ENCODE measurements at regions not wholly inside any gene's neighbourhood (a gene's known extent, or its start where the extent isn't known, plus 50 kb on each side); places are given as distances from the start of the nearest gene placed in this dataset.
"Not testable (repeated sequence)": the region's sequence is repeated elsewhere in the genome, so short reads cannot be mapped to it uniquely, and the experiment has no call there.

DNA sequence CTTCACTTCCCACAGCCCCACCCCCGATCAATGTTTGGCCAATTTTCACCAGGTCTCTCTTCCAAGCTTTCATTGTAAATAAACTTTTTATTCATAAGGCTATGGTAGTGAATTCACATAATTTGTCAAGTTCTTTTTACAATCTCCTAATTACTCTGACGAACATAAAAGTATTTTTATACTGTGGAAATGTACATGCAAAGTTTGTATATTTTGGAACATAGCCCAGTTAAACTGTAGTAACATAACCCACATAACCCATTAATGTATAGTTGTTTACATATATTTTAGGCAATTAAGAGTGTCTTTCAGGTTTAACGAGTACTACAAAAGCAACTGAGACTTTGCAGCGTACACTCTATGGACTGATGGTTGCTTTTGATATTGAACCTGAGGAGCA is 228.3 kb upstream of the ERBB4 start:
- DNase-seq = no peak

DNA sequence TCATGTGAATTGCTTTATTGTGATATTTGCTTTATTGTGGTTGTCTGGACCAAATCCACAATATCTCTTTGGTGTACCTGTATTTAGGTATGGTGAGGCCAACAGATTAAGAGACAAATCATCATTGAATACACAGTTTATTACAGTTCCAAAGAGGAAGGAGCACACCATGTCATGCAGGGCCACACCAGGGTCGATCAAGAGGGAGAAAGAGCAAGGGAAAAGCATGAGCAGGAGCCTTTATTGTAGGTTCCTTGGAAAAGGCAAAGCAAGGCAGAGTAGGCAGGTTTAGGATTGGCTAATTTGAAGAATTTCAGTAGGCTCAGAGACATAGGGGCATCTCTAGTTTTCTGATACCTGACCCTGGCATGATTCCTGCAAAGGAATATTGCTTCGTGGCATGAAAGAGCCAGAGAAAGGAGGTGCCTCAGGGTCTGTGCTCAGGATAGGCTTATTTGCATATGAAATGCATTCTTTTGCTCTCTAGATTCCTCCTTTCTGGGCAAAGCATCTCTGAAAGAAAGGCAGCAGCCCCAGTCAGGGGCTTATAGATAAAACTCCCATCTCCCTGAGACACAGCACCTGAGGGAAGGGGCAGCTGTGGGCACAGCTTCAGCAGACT is 214.2 kb upstream of the ERBB4 start:
- DNase-seq = no peak

DNA sequence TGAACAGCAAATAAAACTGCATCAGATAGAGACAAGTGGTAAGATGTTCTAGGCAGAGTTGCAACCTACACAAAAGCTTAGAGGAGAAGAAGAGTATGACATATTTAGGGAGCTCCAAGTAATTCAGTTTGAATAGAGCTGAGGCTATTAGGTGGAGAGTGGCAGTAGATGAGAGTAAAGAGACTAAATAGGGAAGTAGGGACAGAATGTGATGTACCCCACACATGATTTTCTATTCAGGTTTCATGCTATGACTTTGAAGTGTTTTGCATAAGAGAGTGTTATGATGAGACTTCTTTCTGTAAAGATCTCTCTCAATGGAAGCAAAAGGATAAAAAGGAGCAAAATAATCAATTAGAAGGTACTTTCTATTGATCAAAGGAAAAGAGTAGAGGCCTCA is 206.8 kb upstream of the ERBB4 start:
- no peak for DNase-seq

DNA sequence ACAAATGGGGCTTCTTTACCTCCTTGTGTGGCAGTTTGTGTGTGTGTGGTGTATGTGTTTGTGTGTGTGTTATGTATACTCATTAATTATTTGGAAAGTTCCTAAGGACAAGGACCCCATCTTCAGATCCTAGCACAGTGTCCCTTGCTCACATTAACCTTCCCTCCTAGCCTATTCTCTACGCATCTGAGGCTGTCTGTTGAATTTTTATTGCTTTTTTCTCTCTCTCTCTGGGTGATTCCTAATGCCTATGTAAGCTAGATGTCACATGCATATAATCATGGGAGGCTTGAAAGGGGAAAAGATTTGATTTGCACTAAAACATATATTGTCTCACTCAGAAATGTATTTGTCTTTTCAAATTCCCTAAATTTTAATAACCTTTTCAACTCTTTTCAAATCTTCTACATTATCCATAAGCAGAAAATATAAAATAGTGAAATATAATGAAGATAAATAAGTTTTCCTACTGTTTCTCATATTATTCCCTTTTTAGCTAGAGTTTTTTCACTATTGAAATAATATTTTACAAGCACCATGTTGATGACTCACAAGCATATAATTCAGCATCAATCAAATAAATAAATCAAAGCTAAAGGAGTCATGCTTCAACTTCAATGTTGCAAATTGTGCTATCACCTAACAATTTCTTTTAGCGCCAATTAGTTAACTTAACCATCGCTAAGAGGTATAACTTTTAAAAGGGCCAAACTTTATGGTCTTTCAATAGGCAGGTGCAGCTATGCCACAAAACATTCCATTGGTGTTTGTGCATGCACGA is 199.0 kb upstream of the ERBB4 start:
- no peak for DNase-seq

DNA sequence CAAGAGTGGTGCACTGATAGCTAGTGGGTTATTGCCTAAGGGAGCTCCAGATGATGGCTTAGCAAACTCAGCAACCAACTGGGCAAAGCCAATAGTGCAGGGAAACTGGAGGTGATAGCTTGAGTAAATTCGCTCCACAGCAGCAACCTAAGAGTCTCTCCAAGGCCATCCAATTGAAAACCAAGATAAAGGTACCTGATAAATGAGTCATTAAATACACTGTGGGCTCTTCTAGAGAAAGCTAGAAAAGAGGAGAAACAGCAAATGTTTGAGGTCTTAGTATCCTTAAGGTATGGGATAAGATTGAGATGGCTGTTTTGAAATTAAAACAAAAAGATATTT is 197.8 kb upstream of the ERBB4 start:
- DNase-seq = no peak

DNA sequence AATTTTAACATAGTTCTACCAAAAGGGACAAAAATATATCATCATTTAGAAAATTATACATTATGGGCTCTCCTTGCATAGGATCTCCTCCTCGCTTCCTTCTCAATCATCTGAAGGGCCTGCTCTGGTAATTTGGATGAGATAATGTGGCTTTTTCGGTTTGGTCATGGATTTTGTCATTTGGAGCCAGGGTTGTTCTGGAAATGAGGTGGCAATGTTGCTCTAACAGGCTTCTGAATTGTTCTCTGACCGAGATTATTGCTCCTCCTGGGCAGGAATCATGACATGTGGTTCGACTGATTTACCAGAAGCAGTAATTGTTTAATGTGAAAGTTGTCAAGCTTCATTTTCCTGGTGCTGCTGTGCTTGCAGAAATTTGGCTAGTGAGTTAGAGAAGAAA is 194.7 kb upstream of the ERBB4 start:
- DNase-seq = no peak

DNA sequence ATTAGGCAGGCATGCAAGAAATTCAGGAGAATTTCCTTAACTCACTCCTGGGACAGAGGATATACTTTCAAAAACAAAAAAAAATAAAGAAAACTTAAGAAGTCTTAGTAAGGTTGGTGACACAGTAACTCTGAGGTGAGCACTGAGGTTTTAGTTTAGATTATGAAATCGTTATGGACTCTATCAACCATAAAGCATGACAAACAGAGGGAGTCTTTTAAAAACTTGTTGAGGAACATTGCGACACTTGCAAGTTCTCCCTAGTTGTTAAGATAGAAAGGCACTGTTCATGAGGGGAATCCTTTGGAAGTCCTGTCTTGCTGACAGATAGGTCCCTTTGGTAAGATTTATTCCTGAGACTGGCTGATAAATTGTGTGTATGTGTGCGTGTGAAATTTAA is 194.3 kb upstream of the ERBB4 start:
- no peak for DNase-seq

DNA sequence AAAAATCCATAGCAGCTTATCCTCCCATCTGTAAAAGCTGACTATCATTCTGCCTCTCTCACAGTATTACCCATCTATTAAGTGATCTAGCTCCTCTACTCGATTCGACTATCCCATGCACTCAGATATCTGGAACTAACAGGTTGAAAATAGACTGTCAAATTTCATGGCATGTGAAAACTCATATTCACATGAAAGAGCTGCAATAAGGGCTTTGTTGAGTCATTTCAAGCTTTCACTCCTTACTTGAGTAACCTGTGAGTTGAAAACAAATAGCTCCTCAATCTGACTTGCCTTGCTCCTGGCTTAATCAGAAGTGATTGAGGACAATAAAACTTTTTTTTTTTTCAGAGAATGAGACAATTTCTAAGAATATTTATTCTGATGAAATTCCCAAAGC is 192.4 kb upstream of the ERBB4 start:
- no peak for DNase-seq

DNA sequence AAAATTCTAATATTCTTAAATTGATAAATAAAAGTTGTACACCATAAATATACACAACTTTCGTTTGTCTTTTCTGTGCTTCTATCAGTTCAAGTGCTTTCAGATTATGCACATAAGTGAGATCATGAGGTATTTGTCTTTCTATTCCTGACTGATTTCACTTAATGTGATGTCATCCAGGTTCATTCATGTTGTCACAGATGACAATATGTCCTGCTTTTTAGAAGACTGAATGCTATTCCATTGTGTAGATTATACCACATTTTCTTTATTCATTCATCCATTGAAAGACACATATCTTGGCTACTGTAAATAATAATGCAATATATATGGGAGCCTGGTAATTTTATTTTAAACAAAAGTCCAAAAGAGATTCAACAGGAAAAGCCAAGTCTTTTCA is 190.1 kb upstream of the ERBB4 start:
- DNase-seq = no peak

DNA sequence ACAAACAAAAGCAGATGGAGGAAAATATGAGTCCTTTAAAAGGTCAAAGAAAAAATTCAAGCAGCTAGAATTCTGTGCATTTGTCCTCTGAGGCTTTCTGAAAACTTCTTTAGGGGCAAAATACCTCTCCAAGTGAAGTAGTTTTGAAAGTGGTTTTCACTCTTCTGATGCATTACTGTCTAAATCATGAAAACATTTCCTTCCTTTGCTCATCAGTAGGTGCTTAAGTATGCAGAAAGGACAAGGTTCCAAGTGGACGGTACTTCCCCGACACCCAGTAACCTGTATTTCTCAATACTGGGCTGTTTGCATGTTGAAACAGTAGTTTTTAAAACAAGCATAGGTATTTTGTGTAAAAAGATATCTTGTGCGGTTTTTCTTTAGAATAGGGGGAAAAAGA is 189.1 kb upstream of the ERBB4 start:
- peak in 1 of 2 donors; percentile 1 for DNase-seq

DNA sequence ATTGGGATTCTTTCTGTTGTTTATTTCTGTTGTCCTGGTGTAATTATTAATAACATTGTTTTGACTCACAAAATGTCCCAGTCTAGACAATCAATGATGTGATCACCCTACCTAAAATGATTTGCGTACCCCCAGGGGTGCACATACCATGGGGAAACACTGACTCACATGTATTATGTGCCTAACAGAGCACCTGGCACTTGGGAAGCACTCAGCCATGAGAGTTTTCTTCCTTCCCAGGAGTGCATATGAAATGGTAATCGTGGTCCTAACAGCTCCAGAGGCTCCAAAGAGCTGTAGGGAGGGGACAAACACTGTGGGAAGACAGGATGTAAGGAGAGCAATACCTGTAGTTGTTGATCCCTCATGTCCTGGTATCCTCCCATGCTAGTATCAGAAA is 187.8 kb upstream of the ERBB4 start:
- no peak for DNase-seq

DNA sequence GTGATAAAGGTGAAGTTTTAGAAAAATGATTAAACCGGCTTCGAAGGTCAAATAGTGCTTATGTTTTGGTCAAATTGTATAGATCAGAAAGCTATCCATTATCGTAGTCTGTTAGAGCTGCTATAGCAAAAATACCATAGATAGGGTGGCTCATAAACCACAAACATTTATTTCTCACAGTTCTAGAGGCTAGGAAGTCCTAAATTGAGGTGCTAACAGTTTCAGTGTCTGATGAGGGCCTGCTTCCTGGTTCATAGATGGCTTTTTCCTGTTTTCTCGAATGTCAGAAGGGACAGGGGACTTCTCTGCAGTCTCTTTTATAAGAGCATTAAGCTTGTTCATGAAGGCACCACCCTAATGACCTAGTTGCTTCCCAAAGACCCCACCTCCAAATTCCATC is 186.6 kb upstream of the ERBB4 start:
- no peak for DNase-seq

DNA sequence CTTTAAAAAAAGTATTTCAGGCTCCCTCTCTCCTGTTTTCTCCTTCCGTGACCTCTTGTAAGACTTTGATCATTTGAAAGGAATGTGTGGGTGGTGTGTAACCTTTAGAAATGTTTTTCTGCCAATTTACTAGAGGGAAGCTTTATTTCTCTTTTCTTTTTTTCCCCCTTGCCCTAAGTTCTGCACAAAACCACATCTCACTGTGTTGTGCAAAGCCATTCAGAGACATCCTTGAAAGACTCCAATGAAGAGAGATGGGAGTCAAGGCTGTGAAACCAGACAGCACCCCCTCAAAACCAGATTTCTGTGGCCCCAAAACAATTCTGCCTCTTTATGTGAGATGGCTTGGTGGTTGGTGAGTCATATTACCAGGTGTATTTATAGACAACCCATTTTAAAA is 184.6 kb upstream of the ERBB4 start:
- DNase-seq = no peak

DNA sequence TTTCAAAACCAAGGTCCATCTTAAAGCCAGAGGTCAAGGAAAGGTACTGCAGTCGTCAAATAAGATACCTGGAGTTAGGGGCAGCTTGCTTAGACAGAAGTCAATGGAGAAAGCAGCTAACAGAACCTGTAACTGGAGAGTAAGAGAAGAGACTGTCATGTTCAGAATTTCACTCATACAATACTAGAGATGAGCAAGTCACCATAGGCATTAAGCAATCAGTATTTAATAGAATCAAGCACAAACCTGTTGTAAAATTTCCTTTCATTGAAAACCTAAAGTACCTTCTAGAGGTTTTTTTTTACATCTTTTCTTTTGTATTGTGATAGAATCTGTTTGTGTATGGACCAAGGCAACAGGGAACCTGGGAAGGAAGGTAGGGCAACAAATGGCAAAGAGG is 183.4 kb upstream of the ERBB4 start:
- no peak for DNase-seq

DNA sequence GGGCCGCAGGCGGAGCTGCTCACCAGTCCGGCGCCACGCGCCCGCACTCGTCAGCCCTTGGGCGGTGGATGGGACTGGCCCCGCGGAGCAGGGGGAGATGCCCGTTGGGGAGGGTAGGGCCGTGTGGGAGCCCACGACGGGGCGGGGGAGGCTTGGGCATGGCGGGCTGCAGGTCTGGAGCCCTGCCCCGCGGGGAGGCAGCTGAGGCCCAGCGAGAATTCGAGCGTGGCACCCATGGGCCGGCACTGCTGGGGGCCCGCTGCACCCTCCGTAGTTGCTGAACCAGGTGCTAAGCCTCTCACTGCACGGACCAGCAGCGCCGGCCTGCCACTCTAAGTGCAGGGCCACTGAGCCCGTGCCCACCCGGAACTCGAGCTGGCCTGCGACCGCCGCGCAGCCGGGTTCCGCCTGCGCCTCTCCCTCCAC is 182.4 kb upstream of the ERBB4 start:
- DNase-seq = no peak

DNA sequence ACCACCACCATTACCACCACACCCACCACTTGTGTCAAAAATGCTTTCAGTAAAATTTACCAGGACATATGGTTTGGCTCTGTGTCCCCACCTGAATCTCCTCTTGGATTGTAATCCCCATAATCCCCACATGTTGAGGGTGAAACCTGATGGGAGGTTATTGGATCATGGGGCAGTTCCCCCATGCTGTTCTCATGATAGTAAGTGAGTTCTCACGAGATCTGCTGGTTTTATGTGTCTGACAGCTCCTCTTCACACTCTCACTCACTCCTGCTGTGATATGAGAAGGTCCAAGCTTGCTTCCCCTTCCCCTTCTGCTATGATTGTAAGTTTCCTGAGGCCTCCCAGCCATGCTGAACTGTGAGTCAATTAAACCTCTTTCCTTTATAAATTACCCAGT is 176.8 kb upstream of the ERBB4 start:
- not testable (repeated sequence) for DNase-seq

DNA sequence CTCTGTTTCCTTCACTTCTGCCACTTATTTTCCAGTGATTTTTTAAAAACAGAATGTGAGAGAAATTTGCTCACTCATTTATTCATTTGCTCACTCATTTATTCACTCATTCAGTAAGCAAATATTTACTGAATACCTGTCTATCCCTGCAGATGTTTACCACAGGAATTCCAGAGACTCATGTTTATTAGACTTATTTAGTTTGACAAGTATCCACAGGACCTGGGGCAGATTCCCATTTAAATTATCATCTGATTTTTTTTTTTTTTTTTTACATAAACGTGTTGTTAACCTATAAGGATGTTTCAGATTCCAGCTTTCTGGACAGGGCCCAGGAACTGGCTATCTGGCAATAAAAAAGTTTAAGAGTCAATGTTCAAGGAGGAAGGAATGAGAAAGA is 175.1 kb upstream of the ERBB4 start:
- DNase-seq = no peak

DNA sequence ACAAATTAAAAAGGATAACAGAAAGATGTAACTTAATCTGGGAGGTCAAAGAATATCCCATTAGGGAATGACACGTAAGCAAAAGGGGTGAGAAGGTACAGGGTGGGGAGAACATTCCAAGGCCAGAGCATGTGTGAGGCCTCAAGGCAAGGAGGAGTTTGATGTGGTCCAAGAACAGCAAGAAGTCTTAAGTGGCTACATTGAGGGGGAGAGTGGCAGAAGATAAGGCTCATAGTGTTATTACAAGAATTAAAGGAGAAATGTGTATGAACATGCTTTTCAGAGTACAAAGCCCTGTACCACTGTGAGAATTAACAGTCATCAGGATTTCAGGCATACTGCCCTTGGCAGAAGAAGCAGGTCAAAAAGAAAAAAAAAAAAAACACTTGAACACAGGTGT is 174.4 kb upstream of the ERBB4 start:
- DNase-seq = no peak

DNA sequence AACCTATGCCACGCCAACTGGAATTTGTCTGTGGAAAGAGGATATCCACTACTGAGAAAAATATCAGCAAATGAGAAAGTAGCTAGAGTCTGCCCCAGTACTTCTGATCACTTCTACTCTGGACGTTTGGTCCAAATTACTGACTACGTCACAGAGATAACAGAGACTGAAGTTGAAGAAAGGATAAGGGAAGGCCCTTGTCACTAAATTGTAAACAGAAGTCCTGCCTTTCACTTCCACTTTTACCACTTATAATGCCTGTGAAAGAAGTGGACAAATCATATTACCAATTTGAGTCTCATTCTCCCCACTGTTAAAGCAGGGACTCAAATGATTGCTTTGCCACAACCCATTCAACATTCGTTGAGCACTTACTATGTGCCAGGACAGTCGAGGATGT is 173.9 kb upstream of the ERBB4 start:
- DNase-seq = no peak

DNA sequence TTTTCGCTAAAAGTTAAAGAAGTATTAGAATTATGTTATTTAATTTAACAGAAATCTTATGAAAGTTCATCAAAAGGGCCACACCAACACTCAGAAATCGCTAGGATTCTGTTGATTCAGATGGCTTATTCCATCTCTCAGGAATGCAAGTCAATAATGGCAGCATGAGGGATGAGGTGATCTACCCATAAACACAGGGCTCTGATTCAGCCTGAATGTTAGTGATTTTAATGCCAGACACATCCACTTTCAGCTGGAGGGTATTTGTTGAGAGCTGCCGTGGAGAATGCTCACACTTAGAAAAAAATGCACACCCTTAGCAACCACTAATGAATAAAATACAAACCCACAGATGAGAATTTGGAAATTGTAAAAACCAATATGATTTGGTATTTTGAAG is 173.3 kb upstream of the ERBB4 start:
- DNase-seq = no peak

DNA sequence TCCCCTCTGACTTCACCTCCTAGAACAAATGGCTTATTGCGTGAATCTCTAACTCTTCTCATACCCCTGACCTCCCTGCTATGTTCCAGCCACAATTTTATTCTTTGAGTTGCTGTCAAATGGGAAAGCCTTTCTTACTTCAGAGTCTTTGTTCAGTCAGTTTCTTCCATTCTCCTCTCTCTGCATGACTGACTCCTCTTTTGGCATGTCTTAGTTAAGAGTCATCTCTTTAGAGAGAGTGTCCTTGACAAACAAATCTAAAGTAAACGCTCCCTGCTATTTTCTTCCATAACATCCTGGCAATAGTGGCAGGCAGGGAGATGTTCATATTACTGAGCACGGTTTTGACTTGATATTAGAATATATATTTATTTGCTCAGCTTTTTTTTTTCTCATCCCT is 170.7 kb upstream of the ERBB4 start:
- no peak for DNase-seq

DNA sequence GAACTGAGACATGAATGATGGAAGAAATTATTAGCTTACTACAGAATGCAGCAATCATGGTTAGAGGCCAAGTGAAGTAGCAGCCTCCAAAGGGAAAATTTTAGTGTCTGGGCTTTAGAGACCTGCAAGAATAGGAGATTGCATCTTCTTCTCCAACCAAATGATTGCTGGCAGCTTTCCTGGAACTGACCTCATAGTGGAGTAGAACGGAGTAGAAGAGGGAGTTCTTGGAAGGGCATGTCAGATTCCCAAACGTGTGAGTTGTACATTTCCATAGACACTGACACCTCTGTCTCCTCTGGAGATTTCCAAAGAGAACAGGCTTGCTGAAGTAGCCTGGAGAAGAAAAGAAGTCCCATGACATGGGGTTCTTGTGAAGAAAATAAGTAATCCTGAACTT is 169.8 kb upstream of the ERBB4 start:
- no peak for DNase-seq

DNA sequence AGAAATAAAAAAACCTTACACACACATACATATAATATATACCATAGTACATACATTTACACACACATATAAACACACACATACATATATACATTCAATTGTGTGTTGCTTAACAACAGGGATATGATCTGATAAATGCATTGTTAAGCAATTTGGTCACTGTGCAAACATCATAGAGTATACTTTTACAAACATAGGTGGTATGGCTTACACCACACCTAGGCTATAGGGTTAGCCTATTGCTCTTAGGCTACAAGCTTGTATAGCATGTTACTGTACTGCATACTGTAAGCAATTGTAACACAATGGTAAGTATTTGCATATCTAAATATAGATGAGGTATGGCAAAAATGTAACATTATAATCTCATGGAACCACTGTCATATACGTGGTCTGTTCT is 156.8 kb upstream of the ERBB4 start:
- no peak for DNase-seq

DNA sequence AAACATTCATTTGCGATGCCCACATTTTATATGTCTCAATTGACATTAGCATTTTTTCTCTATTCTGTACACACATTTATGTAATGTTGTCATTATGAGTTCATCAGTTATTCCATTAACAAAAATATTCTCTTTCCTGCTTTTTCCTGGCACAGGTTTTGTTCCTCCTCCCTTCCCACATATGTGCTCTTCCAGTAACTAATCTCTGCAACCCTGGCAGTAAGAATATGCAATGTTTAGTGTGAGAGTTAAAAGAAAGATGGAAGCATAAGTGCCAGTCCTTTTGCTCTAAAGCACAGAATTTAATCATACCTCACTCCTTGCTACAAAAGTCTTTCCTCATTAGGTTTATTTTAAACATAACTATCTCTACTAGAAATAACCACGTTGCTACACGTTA is 155.8 kb upstream of the ERBB4 start:
- DNase-seq = no peak

DNA sequence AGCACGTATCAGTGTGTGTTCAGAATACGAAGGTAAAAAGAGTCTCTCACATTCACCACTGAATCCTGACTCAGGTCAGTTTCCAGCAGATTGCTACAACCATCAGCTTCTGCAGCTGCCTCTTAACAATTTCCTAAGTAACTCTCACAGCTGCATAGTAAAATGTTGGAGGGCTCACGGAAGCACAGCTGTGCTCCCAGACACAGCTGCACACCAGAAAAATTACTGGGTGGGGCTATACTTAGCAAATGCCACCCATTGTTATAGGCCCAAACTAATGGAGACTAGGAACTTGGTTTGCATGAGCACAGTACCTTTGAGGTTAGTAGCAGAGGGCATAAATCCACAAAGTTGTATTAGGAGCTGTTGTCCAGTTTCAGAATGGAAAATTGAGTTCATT is 153.9 kb upstream of the ERBB4 start:
- no peak for DNase-seq

Measured in stimulated activated CD4-positive, alpha-beta T cell treated with anti-CD3 and anti-CD28 coated beads, Interleukin-2, amount 100 ng/mL, for 24 hours (primary cell).